ENCODE measurements at regions not wholly inside any gene's neighbourhood (a gene's known extent, or its start where the extent isn't known, plus 50 kb on each side); places are given as distances from the start of the nearest gene placed in this dataset.

DNA sequence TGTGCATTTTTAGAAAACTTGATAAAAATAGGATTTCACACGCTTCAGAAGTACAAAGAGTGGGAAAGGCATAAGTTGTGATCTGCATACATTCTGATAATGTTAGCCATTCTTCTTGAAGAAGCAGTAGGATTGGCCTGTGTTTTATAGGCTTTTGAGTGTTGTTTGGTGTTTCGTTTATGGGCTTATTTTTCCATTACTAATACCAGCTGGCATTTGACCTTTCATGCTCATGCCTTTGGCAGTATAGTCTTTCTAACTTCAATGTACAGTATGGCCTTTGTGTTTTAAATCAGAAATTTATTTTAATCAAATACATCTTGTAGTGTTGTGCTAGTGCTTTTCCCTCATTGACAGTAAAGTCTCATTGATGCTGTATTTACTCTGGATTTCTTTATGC is 51.5 kb upstream of the SLC4A4 start:
- TF ChIP-seq, protein P1, sequence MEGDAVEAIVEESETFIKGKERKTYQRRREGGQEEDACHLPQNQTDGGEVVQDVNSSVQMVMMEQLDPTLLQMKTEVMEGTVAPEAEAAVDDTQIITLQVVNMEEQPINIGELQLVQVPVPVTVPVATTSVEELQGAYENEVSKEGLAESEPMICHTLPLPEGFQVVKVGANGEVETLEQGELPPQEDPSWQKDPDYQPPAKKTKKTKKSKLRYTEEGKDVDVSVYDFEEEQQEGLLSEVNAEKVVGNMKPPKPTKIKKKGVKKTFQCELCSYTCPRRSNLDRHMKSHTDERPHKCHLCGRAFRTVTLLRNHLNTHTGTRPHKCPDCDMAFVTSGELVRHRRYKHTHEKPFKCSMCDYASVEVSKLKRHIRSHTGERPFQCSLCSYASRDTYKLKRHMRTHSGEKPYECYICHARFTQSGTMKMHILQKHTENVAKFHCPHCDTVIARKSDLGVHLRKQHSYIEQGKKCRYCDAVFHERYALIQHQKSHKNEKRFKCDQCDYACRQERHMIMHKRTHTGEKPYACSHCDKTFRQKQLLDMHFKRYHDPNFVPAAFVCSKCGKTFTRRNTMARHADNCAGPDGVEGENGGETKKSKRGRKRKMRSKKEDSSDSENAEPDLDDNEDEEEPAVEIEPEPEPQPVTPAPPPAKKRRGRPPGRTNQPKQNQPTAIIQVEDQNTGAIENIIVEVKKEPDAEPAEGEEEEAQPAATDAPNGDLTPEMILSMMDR (IDR thresholded peaks at IDR 0.05): no peak
- no peak for TF ChIP-seq POLR2A (IDR thresholded peaks at IDR 0.05)
- no peak for TF ChIP-seq EP300 (IDR thresholded peaks at IDR 0.05)

All from tibial nerve (tissue), 4 donors.